Spleen (tissue), 11 donors: ENCODE measurements at regions not wholly inside any gene's neighbourhood (a gene's known extent, or its start where the extent isn't known, plus 50 kb on each side); places are given as distances from the start of the nearest gene placed in this dataset.

ENCODE experiments used
- DNase-seq: peaks from one replicate; pipeline ENCODE4 v3.0.0-alpha.2; 2020
- H3K27ac ChIP-seq, 8 donors: fragments of 200-600 bp; sonication (generic) in 7 of 8; 1 replicate in 4 of 8; 2 replicates in 4 of 8; pipeline versions ENCODE4 v1.5.0 to v1.8.0; 2016 to 2021; ENCODE audit warnings: inconsistent platforms in 4 of 8, mild to moderate bottlenecking in 4 of 8, moderate library complexity in 1 of 8
- H3K27me3 ChIP-seq, 7 donors: fragments of 200-600 bp; sonication (generic) in 6 of 7; replicated peaks in 1 of 7; 1 replicate in 4 of 7; 2 replicates in 3 of 7; pipeline versions ENCODE4 v1.5.0 to v1.8.0; 2016 to 2021; ENCODE audit warnings: inconsistent platforms in 3 of 7, mild to moderate bottlenecking in 1 of 7
- H3K36me3 ChIP-seq, 6 donors: fragments of 200-600 bp; sonication (generic) in 5 of 6; 1 replicate in 4 of 6; 2 replicates in 2 of 6; pipeline versions ENCODE4 v1.5.0 to v1.8.0; 2016 to 2021; ENCODE audit warnings: inconsistent platforms in 2 of 6
- H3K4me1 ChIP-seq, 6 donors: fragments of 200-600 bp; sonication (generic) in 5 of 6; 1 replicate in 3 of 6; 2 replicates in 3 of 6; pipeline versions ENCODE4 v1.5.0 to v1.8.0; 2016 to 2021; ENCODE audit warnings: inconsistent platforms in 3 of 6
- H3K4me3 ChIP-seq, 8 donors: fragments of 200-600 bp; sonication (generic) in 7 of 8; 1 replicate in 4 of 8; 2 replicates in 4 of 8; pipeline versions ENCODE4 v1.5.0 to v1.8.0; 2016 to 2021; ENCODE audit warnings: inconsistent platforms in 4 of 8, mild to moderate bottlenecking in 4 of 8, moderate library complexity in 2 of 8
- H3K9me3 ChIP-seq, 8 donors: fragments of 200-600 bp; sonication (generic) in 7 of 8; 1 replicate in 4 of 8; 2 replicates in 4 of 8; pipeline versions ENCODE4 v1.5.0 to v1.8.0; 2016 to 2021; ENCODE audit warnings: inconsistent platforms in 4 of 8
- CTCF ChIP-seq, 11 experiments: fragments of 200-600 bp in 7 of 11; fragments of 450-650 bp in 4 of 11; sonication (generic) in 4 of 11; IDR thresholded peaks in 8 of 11; conservative IDR thresholded peaks in 3 of 11; 1 replicate in 7 of 11; 2 replicates in 4 of 11; pipeline versions ENCODE4 v1.4.0 to v1.8.0; 2016 to 2021; ENCODE audit warnings: antibody characterized with exemption in 11 of 11, inconsistent platforms in 4 of 11, mild to moderate bottlenecking in 1 of 11
- POLR2A ChIP-seq, 3 donors: fragments of 450-650 bp; IDR thresholded peaks; one replicate each; pipeline ENCODE4 v1.5.1; 2017; ENCODE audit warnings: antibody characterized with exemption in 3 of 3, mild to moderate bottlenecking in 1 of 3
- POLR2AphosphoS5 ChIP-seq, 3 donors: sonication (generic); formaldehyde crosslinking; IDR thresholded peaks; one replicate each; pipeline ENCODE4 v1.5.1; 2017; ENCODE audit warnings: antibody characterized with exemption in 3 of 3
- WGBS, 5 donors: extraction: QIAGEN DNeasy Blood & Tissue Kit in 3 of 5; methylation state at CpG; one replicate each; pipeline versions ENCODE4 v1.1.5 to v1.1.7; 2013 to 2018; 5-methylcytosine and 5-hydroxymethylcytosine counted together
- intact Hi-C: fragments of 100-400 bp; cut with DNase I; formaldehyde crosslinking; loops from one replicate; pipeline ENCODE4 v1.15.0; 2023; ENCODE audit warnings: low total_unique reads
- donor health status: healthy with polysubstance abuse.
- donor health status: DM: no; HTN: no; CAD: no; lungs with moderate emphysema.
- donor health status: DM: no; HTN: no; CAD: no.
- donor health status: Bipolar disorder and iron deficiency.
- donor health status: healthy.
- donor health status: DM: no; HTN: no; CAD: no.
- donor health status: DM: yes; HTN: yes; CAD: no.

GRCh38 chr10:31595992-31596391, 277.0 kb downstream of the ZEB1 start:
- H3K27ac ChIP-seq, result no peak overlapping the region
- WGBS, 5 donors, result 38 to 76% (median 63%) methylated on average over 3 of the region's 3 CpGs
- DNase-seq, result no peak
- TF ChIP-seq POLR2A (IDR thresholded peaks at IDR 0.05), result no peak
- TF ChIP-seq CTCF (IDR thresholded peaks at IDR 0.05 in 8 of 11, conservative IDR thresholded peaks at IDR 0.05 in 3 of 11), result no peak
- TF ChIP-seq POLR2AphosphoS5 (IDR thresholded peaks at IDR 0.05), result no peak
- intact Hi-C loops, result no loop called here
- H3K4me1 ChIP-seq, result no peaks in the 10 kb centered on the region
- no peaks in the 10 kb centered on the region for H3K27me3 ChIP-seq
- H3K36me3 ChIP-seq, result no peaks in the 10 kb centered on the region
- no peak overlapping the region for H3K4me3 ChIP-seq
- H3K9me3 ChIP-seq, result peaks cover 0 to 22% (median 17%) of the 10 kb centered on the region in 8 donors

GRCh38 chr10:31594347-31594873, 275.4 kb downstream of the ZEB1 start:
- no peak for DNase-seq

GRCh38 chr10:31593124-31593523, 274.1 kb downstream of the ZEB1 start:
- Histone ChIP-seq H3K27ac (no peak overlapping the region), H3K36me3 (no peaks in the 10 kb centered on the region), H3K4me3 (no peak overlapping the region), H3K4me1 (no peaks in the 10 kb centered on the region), H3K27me3 (peaks cover 0 to 7% (median 0%) of the 10 kb centered on the region in 7 donors), H3K9me3 (peaks cover 0 to 32% (median 21%) of the 10 kb centered on the region in 8 donors)
- intact Hi-C loops, result no loop called here
- TF ChIP-seq POLR2A (IDR thresholded peaks at IDR 0.05) (no peak), CTCF (IDR thresholded peaks at IDR 0.05 in 8 of 11, conservative IDR thresholded peaks at IDR 0.05 in 3 of 11) (no peak), POLR2AphosphoS5 (IDR thresholded peaks at IDR 0.05) (no peak)
- WGBS, 5 donors, result 85 to 94% (median 91%) methylated on average over 2 of the region's 2 CpGs
- DNase-seq, result no peak

More at GRCh38 chr10:31594347-31594873, 275.4 kb downstream of the ZEB1 start:
- Histone ChIP-seq H3K27ac (no peak overlapping the region), H3K9me3 (peaks cover 0 to 31% (median 21%) of the 10 kb centered on the region in 8 donors), H3K27me3 (no peaks in the 10 kb centered on the region), H3K4me3 (no peak overlapping the region), H3K36me3 (no peaks in the 10 kb centered on the region), H3K4me1 (no peaks in the 10 kb centered on the region)
- intact Hi-C loops, result no loop called here
- WGBS, 5 donors, result 63 to 88% (median 73%) methylated on average over 1 of the region's 1 CpG
- TF ChIP-seq CTCF (IDR thresholded peaks at IDR 0.05 in 8 of 11, conservative IDR thresholded peaks at IDR 0.05 in 3 of 11), result no peak
- no peak for TF ChIP-seq POLR2A (IDR thresholded peaks at IDR 0.05)
- TF ChIP-seq POLR2AphosphoS5 (IDR thresholded peaks at IDR 0.05), result no peak

- Histone ChIP-seq H3K9me3 (peaks cover 0 to 41% (median 24%) of the 10 kb centered on the region in 8 donors), H3K27me3 (peaks cover 0 to 12% (median 0%) of the 10 kb centered on the region in 7 donors), H3K36me3 (no peaks in the 10 kb centered on the region), H3K27ac (no peak overlapping the region), H3K4me1 (peaks cover 0 to 6% (median 0%) of the 10 kb centered on the region in 6 donors), H3K4me3 (no peak overlapping the region)
- no peak for DNase-seq
- TF ChIP-seq POLR2AphosphoS5 (IDR thresholded peaks at IDR 0.05), result no peak
- no peak for TF ChIP-seq POLR2A (IDR thresholded peaks at IDR 0.05)
- no peak for TF ChIP-seq CTCF (IDR thresholded peaks at IDR 0.05 in 8 of 11, conservative IDR thresholded peaks at IDR 0.05 in 3 of 11)
- intact Hi-C loops, result no loop called here
Measured at GRCh38 chr10:31591569-31591968, 272.6 kb downstream of the ZEB1 start.
